Suppressor macrophage treated with lipopolysaccharide for 4 hours (primary cell): ENCODE measurements at regions not wholly inside any gene's neighbourhood (a gene's known extent, or its start where the extent isn't known, plus 50 kb on each side); places are given as distances from the start of the nearest gene placed in this dataset.
"Not testable (repeated sequence)": the region's sequence is repeated elsewhere in the genome, so short reads cannot be mapped to it uniquely, and the experiment has no call there.

Experiments
- DNase-seq: peaks from one replicate; pipeline ENCODE4 v3.0.0-alpha.2; 2020

DNA sequence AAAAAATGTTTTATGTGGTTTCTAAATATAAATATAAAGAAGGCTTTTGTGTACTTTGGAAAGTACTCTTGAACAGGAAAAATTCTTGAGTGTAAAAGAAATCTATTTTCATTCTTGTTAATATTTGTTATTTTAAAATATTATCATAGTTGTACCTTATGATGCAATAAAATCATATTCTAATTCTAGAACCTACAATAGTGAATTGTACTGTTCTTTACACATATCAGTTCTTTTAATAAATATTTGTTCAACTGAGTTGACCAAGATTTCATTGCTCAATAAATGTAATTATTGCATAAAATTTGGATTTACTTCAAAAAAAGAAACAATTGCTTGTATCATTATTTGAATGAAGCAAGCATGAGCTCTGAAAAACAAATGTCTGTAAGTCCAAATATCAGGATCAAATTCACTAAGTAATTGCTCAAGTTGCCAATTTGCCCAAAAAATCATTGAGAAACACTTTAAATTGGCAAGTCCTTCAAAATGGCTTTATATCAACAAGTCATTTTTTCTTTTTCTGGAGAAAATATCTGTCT lies 191.6 kb upstream of the SLC16A7 start:
- DNase-seq: no peak

- peak; percentile 73 for DNase-seq
Measured at GRCh38 chr12:59403259-59403932, 192.4 kb upstream of the SLC16A7 start.

DNA sequence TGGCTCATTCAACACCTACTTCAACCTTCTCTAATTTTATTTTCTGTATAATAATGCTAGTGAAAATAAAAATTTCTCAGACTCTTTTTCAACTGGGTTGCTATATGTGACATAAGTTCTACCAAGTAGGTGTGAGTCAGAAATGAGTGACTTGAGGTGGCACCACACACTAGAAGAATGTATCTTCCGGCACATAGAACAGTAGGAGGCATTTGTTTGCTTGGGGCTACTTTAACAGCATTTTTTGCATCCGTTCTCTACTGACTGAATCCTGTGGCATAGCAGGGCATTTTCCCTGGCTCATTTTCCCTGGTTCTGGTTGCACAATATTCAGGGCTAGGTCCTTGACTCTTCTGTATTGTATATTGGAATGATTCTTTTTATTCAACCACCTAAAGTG lies 194.0 kb upstream of the SLC16A7 start:
- DNase-seq: no peak

- DNase-seq: no peak
Measured at GRCh38 chr12:59398164-59398563, 197.7 kb upstream of the SLC16A7 start.

- no peak for DNase-seq
Measured at GRCh38 chr12:59396919-59397318, 198.9 kb upstream of the SLC16A7 start.

DNA sequence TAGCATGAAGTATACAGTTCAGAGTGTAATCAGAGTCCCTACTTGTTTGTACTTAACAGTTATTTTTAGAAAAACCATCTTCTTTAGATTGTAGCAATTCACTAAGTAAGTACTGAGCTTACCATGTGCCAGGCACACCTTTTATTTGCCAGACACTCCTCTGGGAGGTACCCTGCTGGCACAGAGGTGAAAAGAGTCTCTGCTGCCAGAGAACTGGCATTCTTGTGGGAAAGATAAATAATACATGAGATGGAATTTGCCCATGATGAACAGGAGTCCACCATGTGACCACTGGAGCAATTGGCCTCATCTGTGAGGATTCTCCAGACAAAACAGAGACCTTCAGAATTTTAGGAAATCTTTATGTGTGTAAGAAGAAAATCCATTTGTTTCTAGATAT lies 199.3 kb upstream of the SLC16A7 start:
- no peak for DNase-seq

DNA sequence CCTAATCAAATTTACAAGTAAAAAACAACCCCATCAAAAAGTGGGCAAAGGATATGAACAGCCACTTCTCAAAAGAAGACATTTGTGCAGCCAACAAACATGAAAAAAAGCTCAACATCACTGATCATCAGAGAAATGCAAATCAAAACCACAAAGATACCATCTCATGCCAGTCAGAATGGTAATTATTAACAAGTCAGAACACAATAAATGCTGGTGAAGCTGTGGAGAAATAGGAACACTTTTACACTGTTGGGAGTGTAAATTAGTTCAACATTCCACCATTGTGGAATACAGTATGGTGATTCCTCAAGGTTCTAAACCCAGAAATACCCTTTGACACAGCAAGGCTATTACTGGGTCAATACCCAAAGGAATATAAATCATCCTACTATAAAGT lies 200.5 kb upstream of the SLC16A7 start:
- DNase-seq: not testable (repeated sequence)

GRCh38 chr12:59393506-59393905 lies 202.3 kb upstream of the SLC16A7 start:
- DNase-seq: no peak

GRCh38 chr12:59389968-59390576 lies 205.8 kb upstream of the SLC16A7 start:
- DNase-seq: no peak

GRCh38 chr12:59388694-59389093 lies 207.1 kb upstream of the SLC16A7 start:
- no peak for DNase-seq

DNA sequence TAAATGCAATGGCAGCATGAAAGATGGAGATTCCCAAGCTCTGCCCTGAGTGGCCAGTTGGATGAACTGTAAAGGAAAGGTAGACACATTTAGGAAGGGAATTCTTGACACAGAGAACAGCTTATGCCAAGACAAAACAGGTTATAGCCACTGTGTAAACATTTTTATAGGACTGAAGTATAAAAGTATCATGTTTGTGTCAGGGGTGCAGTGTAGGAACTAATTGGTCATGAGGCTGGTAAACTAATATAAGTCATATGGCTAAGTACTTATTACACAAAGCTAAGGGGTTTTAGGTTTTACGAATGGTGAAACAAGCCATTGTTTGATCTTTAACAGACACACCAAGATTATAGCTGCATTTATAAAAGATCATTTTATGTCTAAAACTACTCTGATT lies 207.7 kb upstream of the SLC16A7 start:
- DNase-seq: no peak

- no peak for DNase-seq
Measured at GRCh38 chr12:59386236-59386635, 209.6 kb upstream of the SLC16A7 start.

GRCh38 chr12:59383079-59383822 lies 212.6 kb upstream of the SLC16A7 start:
- DNase-seq: peak; percentile 60

DNA sequence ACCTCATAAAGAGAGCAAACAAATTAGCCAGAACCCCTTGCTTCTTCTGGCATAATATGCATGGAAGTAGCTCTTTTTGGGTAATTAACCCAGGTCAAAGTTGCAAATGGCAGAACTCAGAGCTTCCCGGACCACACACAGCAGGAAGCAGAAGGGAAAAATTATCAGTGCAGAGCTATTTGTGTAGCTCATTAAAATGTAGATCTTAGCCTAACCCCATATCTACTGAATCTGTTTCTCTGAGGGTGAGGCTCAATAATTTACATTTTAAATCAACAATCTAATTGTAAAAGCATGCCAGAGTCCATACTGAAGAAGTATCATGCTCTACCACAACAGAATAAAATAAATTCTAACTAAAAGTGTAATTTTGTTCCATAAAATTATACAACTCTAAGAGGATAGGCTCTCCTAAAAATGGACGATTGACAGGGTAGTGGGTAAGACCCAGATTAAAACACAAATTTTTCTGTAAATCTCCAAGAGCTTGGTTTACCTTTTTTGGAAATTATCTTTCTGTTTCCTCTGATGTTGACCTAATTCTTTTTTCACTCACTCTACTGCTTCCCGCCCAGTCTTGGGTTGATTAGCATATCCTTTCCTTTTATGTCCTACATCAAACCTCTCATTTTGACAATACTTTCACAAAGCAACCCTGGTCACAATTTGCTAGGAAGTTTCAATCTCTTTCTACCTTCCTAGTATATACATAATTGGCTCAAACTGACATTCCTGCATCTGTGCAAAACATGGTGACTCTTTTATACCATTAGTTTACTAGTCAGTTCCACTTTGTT lies 213.3 kb upstream of the SLC16A7 start:
- no peak for DNase-seq

GRCh38 chr12:59381106-59381505 lies 214.7 kb upstream of the SLC16A7 start:
- DNase-seq: no peak

DNA sequence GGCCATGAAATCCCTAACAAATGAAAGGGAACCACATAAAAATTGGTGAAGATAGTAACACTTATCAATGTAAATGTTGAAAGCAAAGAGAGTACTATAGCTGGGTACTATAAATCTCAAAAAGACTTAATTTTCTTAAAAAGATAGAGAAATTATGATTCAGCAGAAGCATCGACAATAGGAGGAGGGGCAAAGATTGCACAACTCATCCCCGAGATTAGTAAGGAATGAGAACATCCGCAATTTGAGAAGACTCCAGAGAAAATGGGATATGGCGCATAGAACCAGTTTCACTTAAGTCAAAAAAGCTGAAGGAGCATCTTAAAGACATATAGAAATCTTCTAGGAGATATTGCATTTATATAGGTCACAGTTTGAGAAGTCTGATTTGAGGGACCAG lies 220.2 kb upstream of the SLC16A7 start:
- DNase-seq: no peak

- no peak for DNase-seq
Measured at GRCh38 chr12:59374783-59375182, 221.0 kb upstream of the SLC16A7 start.

DNA sequence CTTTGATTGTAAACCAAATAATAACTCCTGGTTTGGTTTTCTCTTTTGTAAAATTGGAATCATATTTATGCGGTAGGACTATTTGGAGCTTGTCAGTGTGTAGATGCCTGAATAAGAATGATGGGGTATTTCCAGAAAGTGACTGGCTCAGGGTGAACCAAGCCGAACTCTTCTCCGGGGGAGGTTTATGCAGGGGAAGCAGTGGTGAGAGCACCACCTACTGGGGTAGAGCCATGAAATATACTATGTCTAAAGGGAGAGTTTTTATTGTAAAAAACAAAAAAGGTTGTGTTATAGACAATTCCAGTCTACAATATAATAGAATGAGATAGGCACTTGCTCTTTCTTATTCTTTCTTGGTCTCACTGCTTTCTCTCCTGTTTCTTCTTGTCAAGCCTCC lies 222.9 kb upstream of the SLC16A7 start:
- no peak for DNase-seq

DNA sequence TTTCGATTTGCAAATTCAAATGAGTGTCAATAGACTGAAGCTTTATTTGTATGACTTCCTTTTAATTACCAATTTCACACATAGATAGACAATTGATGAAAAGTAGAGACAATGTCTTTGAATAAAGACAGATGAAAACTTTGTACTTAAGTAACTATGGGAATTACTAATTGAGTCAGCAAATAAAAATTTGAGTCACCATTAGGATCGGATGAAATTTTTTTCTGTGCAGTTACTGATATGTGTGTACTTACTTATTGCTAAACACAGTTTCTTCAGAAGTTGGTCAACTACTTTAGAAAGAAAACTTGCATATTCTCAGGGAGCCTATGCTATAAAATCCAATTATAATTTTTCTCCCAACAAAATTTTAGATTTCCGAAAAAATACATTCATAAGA lies 224.9 kb upstream of the SLC16A7 start:
- DNase-seq: no peak

- DNase-seq: no peak
Measured at GRCh38 chr12:59365133-59365532, 230.7 kb upstream of the SLC16A7 start.

GRCh38 chr12:59357811-59358210 lies 238.0 kb upstream of the SLC16A7 start:
- no peak for DNase-seq

GRCh38 chr12:59346248-59346647 lies 249.6 kb upstream of the SLC16A7 start:
- DNase-seq: not testable (repeated sequence)

DNA sequence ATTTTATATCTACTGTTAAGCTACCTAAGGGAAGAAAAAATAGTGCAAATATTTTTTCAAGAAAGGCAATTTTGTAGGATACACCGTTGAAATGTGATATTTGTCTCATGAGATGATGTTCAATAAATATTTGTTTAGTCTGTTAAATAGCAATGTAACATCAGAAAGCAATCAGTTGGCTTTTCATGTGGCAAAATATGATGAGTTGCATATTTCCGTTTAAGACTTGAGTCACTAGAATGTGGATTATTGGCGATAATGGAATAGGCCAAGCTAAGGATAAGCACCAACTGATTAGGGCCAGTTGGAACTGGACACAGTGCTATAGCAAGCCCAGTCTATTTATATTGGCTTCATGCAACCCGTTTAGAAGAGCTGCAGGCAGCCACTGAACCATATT lies 250.4 kb upstream of the SLC16A7 start:
- no peak for DNase-seq
